DOHH2 (cell line): ENCODE measurements at regions not wholly inside any gene's neighbourhood (a gene's known extent, or its start where the extent isn't known, plus 50 kb on each side); places are given as distances from the start of the nearest gene placed in this dataset.

Experiments used
- CTCF ChIP-seq: fragments of 200-600 bp; sonication (generic); IDR thresholded peaks from one replicate; pipeline ENCODE4 v1.5.1; 2014; ENCODE audit warnings: antibody characterized with exemption, mild to moderate bottlenecking, low read depth, low read length; ENCODE audit not compliant: poor library complexity, severe bottlenecking
- EZH2phosphoT487 ChIP-seq: fragments of 200-600 bp; sonication (generic); IDR thresholded peaks from 2 replicates; pipeline ENCODE4 v1.6.1; 2017; ENCODE audit warnings: borderline replicate concordance, mild to moderate bottlenecking, antibody characterized with exemption, low read length, moderate library complexity, mixed read lengths

GRCh38 chr3:64922213-64922612 is 234.4 kb upstream of the ADAMTS9 start:
- TF ChIP-seq CTCF: no peak
- TF ChIP-seq EZH2phosphoT487: no peak
